22Rv1 (cell line): ENCODE measurements at regions not wholly inside any gene's neighbourhood (a gene's known extent, or its start where the extent isn't known, plus 50 kb on each side); places are given as distances from the start of the nearest gene placed in this dataset.
"Not testable (repeated sequence)": the region's sequence is repeated elsewhere in the genome, so short reads cannot be mapped to it uniquely, and the experiment has no call there.

Source experiments
- ZFX ChIP-seq: fragments of 450-650 bp; IDR thresholded peaks from 2 replicates; pipeline ENCODE4 v1.6.1; 2017; ENCODE audit warnings: antibody characterized with exemption, borderline replicate concordance
- TF ChIP-seq, protein P1 (sequence below): fragments of 450-650 bp; IDR thresholded peaks from 2 replicates; pipeline ENCODE4 v1.5.1; 2017; ENCODE audit warnings: mild to moderate bottlenecking

DNA sequence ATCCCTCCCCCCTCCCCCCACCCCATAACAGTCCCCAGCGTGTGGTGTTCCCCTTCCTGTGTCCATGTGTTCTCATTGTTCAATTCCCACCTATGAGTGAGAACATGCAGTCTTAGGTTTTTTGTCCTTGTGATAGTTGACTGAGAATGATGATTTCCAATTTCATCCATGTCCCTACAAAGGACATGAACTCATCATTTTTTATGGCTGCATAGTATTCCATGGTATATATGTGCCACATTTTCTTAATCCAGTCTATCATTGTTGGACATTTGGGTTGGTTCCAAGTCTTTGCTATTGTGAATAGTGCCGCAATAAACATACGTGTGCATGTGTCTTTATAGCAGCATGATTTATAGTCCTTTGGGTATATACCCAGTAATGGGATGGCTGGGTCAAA, 180.1 kb upstream of the C1QTNF3 start:
- TF ChIP-seq, protein P1, sequence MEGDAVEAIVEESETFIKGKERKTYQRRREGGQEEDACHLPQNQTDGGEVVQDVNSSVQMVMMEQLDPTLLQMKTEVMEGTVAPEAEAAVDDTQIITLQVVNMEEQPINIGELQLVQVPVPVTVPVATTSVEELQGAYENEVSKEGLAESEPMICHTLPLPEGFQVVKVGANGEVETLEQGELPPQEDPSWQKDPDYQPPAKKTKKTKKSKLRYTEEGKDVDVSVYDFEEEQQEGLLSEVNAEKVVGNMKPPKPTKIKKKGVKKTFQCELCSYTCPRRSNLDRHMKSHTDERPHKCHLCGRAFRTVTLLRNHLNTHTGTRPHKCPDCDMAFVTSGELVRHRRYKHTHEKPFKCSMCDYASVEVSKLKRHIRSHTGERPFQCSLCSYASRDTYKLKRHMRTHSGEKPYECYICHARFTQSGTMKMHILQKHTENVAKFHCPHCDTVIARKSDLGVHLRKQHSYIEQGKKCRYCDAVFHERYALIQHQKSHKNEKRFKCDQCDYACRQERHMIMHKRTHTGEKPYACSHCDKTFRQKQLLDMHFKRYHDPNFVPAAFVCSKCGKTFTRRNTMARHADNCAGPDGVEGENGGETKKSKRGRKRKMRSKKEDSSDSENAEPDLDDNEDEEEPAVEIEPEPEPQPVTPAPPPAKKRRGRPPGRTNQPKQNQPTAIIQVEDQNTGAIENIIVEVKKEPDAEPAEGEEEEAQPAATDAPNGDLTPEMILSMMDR = not testable (repeated sequence)
- not testable (repeated sequence) for TF ChIP-seq ZFX
